ENCODE measurements at regions not wholly inside any gene's neighbourhood (a gene's known extent, or its start where the extent isn't known, plus 50 kb on each side); places are given as distances from the start of the nearest gene placed in this dataset.

DNA sequence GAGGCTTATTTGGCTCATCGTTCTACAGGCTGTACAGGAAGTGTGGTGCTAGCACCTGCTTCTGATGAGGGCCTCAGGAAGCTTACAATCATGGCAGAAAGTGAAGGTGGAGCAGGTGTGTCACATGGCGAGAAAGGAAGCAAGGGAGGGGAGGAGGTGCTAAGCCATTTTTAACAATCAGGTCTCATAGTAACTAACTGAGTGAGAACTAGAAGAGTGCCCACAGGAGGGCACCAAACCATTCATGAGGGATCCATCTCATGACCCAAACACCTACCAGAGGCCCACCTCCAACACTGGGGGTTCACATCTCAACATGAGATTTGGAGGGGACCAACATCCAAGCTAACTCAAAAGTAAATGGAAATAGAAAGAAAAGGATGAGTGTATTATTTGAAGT, 78.1 kb downstream of the CXCL12 start:
- peaks cover 0 to 8% of the 10 kb centered on the region in 2 donors for H3K4me1 ChIP-seq (ENCODE audit: control insufficient read depth in 2 of 2, insufficient read depth in 2 of 2, low read length in 1 of 2)
- no peak overlapping the region for H3K27ac ChIP-seq (ENCODE audit: low read depth in 2 of 2, low read length in 1 of 2)
- H3K27me3 ChIP-seq (ENCODE audit: control insufficient read depth in 1 of 2, insufficient read depth in 2 of 2, low read length in 2 of 2) = no peaks in the 10 kb centered on the region
- H3K36me3 ChIP-seq (ENCODE audit: control insufficient read depth in 2 of 2, insufficient read depth in 2 of 2, low read length in 1 of 2) = no peaks in the 10 kb centered on the region
- 60 to 81% methylated on average over 2 of the region's 2 CpGs for WGBS, 2 donors
- peaks cover 0 to 3% of the 10 kb centered on the region in 2 donors for H3K9me3 ChIP-seq (ENCODE audit: control insufficient read depth in 2 of 2, insufficient read depth in 1 of 2, low read depth in 1 of 2, low read length in 1 of 2)
- H3K4me3 ChIP-seq (ENCODE audit: low read depth in 1 of 2, low read length in 2 of 2) = no peak overlapping the region

DNA sequence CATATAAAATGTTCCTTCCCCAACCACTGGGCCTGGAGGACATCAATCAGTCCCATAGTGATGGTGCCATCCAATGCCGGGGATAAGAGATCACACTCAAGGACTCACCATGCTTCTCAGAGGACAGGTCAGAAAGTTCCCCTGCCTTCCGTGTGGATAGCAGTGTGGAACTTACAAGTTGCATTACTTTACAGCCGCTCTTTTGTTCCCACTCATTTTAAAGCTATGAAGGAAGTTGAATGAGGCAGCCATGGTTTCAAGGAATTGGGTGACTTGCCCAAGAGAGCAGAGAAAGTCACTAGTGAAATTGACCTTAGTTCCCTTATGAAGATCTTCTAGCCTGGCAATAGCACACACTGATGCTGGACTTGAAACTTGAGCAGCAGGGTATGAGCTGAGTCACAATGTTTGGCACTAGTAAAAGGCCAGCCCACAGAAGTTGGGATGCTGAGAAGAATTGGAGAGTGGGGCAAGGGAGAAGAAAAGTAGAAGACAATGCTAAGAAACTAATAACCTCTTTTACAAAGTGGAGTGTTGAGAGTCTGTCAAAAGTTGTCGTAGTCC, 78.7 kb downstream of the CXCL12 start:
- Histone ChIP-seq H3K27ac (ENCODE audit: low read depth in 2 of 2, low read length in 1 of 2) (no peak overlapping the region), H3K4me3 (ENCODE audit: low read depth in 1 of 2, low read length in 2 of 2) (no peak overlapping the region), H3K4me1 (ENCODE audit: control insufficient read depth in 2 of 2, insufficient read depth in 2 of 2, low read length in 1 of 2) (peaks cover 0 to 7% of the 10 kb centered on the region in 2 donors), H3K9me3 (ENCODE audit: control insufficient read depth in 2 of 2, insufficient read depth in 1 of 2, low read depth in 1 of 2, low read length in 1 of 2) (peaks cover 0 to 3% of the 10 kb centered on the region in 2 donors), H3K27me3 (ENCODE audit: control insufficient read depth in 1 of 2, insufficient read depth in 2 of 2, low read length in 2 of 2) (no peaks in the 10 kb centered on the region), H3K36me3 (ENCODE audit: control insufficient read depth in 2 of 2, insufficient read depth in 2 of 2, low read length in 1 of 2) (no peaks in the 10 kb centered on the region)
- 55 to 59% methylated on average over 4 of the region's 4 CpGs for WGBS, 2 donors

DNA sequence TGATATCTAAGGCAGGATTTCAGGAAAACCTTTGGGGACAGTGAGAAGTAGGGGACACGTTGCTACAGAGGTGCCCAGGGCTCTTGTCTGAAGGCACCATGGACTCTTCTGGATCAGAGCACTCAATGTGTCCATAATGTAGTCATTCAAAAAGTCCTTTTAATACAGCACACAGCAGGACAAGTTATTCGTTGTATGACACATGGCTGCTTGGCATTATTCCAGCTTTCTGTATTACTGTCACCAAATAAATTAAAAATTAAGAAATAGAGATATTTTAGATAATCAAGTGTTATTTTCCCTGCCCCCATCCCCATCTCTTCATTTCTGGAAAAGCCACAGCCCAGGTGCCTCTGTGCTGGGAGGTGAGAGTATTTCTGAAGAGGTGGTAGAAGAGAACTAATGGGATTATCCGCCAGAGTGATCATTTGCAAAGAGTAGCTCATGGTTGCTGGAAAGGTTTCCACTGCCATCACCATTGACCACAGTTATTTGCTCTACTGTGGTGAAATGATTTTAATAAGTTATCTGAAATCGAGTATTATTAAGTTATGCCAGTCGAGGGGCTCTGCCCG, 83.0 kb downstream of the CXCL12 start:
- Histone ChIP-seq H3K27me3 (ENCODE audit: control insufficient read depth in 1 of 2, insufficient read depth in 2 of 2, low read length in 2 of 2) (no peaks in the 10 kb centered on the region), H3K27ac (ENCODE audit: low read depth in 2 of 2, low read length in 1 of 2) (no peak overlapping the region), H3K36me3 (ENCODE audit: control insufficient read depth in 2 of 2, insufficient read depth in 2 of 2, low read length in 1 of 2) (no peaks in the 10 kb centered on the region), H3K4me1 (ENCODE audit: control insufficient read depth in 2 of 2, insufficient read depth in 2 of 2, low read length in 1 of 2) (peaks cover 0 to 2% of the 10 kb centered on the region in 2 donors), H3K4me3 (ENCODE audit: low read depth in 1 of 2, low read length in 2 of 2) (no peak overlapping the region), H3K9me3 (ENCODE audit: control insufficient read depth in 2 of 2, insufficient read depth in 1 of 2, low read depth in 1 of 2, low read length in 1 of 2) (peaks cover 0 to 3% of the 10 kb centered on the region in 2 donors)
- 63% methylated on average over 6 of the region's 6 CpGs for WGBS, 2 donors

DNA sequence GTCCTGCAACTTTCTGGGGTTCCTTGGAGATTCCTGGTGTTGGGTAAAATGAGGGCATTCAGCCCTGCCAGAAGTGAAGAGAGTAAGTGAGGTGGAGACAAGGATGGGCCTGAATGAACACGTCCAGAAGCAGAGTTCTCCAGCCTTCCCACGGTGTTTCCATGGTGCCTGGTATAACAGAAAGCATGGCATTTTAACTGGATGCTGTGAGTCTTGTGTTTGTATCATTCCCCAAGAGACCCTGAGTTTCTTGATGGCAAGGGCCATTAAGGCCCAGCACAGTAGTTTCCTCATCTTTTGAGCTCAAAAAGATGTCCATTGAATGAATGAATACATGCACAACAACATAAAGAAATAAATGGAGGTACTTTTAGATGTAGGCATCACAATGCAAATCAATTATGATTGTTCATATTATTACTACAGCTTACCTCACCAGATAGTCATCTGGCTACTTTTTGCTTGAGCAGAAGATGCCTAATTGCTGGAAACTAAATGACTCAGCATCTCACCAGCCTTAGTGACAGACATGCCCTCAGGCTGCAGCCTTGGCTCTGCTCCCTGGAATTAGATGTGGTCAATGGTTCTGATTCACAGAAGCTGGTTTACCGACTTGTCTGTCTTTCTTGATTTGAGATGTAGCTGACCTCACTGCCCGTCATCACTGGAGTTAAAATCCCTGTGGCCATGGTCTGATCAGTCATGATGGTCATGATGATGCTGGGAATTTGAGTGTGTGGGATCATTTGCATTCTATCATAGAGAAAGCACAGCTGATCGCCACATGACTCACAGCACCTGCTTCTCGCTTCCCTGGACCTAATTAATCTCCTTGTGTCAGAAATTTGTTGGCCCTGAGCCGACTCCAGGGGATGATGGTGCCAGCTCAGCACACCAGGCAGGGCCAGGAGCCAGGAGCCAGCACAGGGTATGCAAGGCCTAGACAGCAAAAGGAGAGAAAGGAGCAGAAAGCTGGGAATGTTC, 83.9 kb downstream of the CXCL12 start:
- no peak overlapping the region for H3K4me3 ChIP-seq (ENCODE audit: low read depth in 1 of 2, low read length in 2 of 2)
- no peak overlapping the region for H3K27ac ChIP-seq (ENCODE audit: low read depth in 2 of 2, low read length in 1 of 2)
- peaks cover 0 to 2% of the 10 kb centered on the region in 2 donors for H3K4me1 ChIP-seq (ENCODE audit: control insufficient read depth in 2 of 2, insufficient read depth in 2 of 2, low read length in 1 of 2)
- H3K9me3 ChIP-seq (ENCODE audit: control insufficient read depth in 2 of 2, insufficient read depth in 1 of 2, low read depth in 1 of 2, low read length in 1 of 2) = peaks cover 0 to 3% of the 10 kb centered on the region in 2 donors
- whole genome bisulfite sequencing, 2 donors = 37 to 43% methylated on average over 7 of the region's 7 CpGs
- H3K36me3 ChIP-seq (ENCODE audit: control insufficient read depth in 2 of 2, insufficient read depth in 2 of 2, low read length in 1 of 2) = no peaks in the 10 kb centered on the region
- H3K27me3 ChIP-seq (ENCODE audit: control insufficient read depth in 1 of 2, insufficient read depth in 2 of 2, low read length in 2 of 2) = no peaks in the 10 kb centered on the region

DNA sequence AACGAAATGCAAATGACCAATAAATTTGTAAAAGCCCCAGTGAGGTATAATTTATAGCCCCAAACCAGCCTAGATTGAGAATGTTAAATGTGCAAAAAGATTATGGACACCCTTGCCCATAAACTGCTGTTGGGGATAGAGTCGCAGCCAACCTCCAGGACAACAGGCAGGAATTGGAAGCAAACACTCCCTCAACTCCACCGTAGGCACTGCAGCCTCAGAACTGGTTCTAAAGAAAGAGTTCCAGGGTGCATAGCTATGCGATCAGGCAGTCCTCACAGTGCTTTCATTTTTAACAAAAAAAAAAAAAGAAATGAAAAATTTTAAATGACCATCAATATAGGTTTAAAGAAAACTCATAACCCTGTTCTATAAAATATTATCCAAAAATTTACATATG, 86.2 kb downstream of the CXCL12 start:
- Histone ChIP-seq H3K4me1 (ENCODE audit: control insufficient read depth in 2 of 2, insufficient read depth in 2 of 2, low read length in 1 of 2) (peaks cover 0 to 8% of the 10 kb centered on the region in 2 donors), H3K36me3 (ENCODE audit: control insufficient read depth in 2 of 2, insufficient read depth in 2 of 2, low read length in 1 of 2) (peaks cover 0 to 2% of the 10 kb centered on the region in 2 donors), H3K27ac (ENCODE audit: low read depth in 2 of 2, low read length in 1 of 2) (no peak overlapping the region), H3K4me3 (ENCODE audit: low read depth in 1 of 2, low read length in 2 of 2) (no peak overlapping the region), H3K9me3 (ENCODE audit: control insufficient read depth in 2 of 2, insufficient read depth in 1 of 2, low read depth in 1 of 2, low read length in 1 of 2) (peaks cover 0 to 6% of the 10 kb centered on the region in 2 donors), H3K27me3 (ENCODE audit: control insufficient read depth in 1 of 2, insufficient read depth in 2 of 2, low read length in 2 of 2) (no peaks in the 10 kb centered on the region)
- WGBS, 2 donors = 90 to 91% methylated on average over 4 of the region's 4 CpGs

DNA sequence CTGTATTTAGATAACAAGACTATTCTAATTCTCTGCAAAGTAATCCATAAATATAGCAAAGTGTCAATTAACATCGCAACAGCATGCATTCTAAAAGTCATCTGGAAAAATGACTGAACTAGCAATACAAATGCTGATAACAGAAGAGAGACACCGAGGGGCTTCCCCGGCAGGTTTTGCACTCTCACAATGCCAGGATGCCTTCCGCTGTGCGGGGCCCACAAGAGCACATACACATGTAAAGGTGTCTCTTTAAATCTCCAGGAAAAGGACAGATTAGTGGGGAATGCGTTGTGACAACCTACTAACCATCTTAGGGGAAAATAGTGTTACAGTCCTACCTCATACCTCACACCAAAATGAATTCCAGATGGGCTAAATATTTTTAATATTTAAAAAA, 86.9 kb downstream of the CXCL12 start:
- Histone ChIP-seq H3K36me3 (ENCODE audit: control insufficient read depth in 2 of 2, insufficient read depth in 2 of 2, low read length in 1 of 2) (peaks cover 0 to 2% of the 10 kb centered on the region in 2 donors), H3K27me3 (ENCODE audit: control insufficient read depth in 1 of 2, insufficient read depth in 2 of 2, low read length in 2 of 2) (no peaks in the 10 kb centered on the region), H3K27ac (ENCODE audit: low read depth in 2 of 2, low read length in 1 of 2) (no peak overlapping the region), H3K4me1 (ENCODE audit: control insufficient read depth in 2 of 2, insufficient read depth in 2 of 2, low read length in 1 of 2) (peaks cover 0 to 11% of the 10 kb centered on the region in 2 donors), H3K9me3 (ENCODE audit: control insufficient read depth in 2 of 2, insufficient read depth in 1 of 2, low read depth in 1 of 2, low read length in 1 of 2) (peaks cover 0 to 6% of the 10 kb centered on the region in 2 donors), H3K4me3 (ENCODE audit: low read depth in 1 of 2, low read length in 2 of 2) (no peak overlapping the region)
- WGBS, 2 donors = 82 to 86% methylated on average over 6 of the region's 6 CpGs

DNA sequence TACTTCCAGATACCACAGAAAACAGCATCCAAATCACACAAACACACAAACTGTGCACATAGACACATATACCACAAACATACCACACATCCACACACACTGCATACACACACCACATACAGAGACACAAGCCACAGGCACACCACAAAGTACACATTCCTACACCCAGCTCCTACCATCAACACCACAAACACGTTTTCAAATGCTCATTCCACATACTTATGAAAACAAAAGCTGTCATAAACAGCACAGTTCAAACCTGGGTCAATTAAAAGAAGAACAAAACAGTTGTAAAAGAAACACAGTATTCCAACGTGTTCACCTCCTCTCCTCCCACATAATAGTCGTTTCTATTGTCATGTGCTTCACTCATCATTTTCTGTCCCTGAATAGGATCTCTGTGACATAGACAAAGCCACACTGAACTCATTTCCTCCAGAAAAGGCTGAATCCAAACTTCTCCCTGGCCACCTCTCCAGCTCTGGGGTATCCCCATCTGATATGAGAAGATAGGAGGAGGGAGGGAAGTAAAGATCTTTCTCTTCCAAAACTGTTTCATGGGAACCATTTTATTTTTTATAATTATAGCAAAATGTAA, 89.2 kb downstream of the CXCL12 start:
- 28 to 40% methylated on average over 3 of the region's 3 CpGs for WGBS, 2 donors
- H3K27ac ChIP-seq (ENCODE audit: low read depth in 2 of 2, low read length in 1 of 2) = no peak overlapping the region
- H3K4me1 ChIP-seq (ENCODE audit: control insufficient read depth in 2 of 2, insufficient read depth in 2 of 2, low read length in 1 of 2) = peaks cover 0 to 9% of the 10 kb centered on the region in 2 donors
- no peaks in the 10 kb centered on the region for H3K27me3 ChIP-seq (ENCODE audit: control insufficient read depth in 1 of 2, insufficient read depth in 2 of 2, low read length in 2 of 2)
- no peak overlapping the region for H3K4me3 ChIP-seq (ENCODE audit: low read depth in 1 of 2, low read length in 2 of 2)
- H3K36me3 ChIP-seq (ENCODE audit: control insufficient read depth in 2 of 2, insufficient read depth in 2 of 2, low read length in 1 of 2) = peaks cover 0 to 2% of the 10 kb centered on the region in 2 donors
- peaks cover 0 to 6% of the 10 kb centered on the region in 2 donors for H3K9me3 ChIP-seq (ENCODE audit: control insufficient read depth in 2 of 2, insufficient read depth in 1 of 2, low read depth in 1 of 2, low read length in 1 of 2)

DNA sequence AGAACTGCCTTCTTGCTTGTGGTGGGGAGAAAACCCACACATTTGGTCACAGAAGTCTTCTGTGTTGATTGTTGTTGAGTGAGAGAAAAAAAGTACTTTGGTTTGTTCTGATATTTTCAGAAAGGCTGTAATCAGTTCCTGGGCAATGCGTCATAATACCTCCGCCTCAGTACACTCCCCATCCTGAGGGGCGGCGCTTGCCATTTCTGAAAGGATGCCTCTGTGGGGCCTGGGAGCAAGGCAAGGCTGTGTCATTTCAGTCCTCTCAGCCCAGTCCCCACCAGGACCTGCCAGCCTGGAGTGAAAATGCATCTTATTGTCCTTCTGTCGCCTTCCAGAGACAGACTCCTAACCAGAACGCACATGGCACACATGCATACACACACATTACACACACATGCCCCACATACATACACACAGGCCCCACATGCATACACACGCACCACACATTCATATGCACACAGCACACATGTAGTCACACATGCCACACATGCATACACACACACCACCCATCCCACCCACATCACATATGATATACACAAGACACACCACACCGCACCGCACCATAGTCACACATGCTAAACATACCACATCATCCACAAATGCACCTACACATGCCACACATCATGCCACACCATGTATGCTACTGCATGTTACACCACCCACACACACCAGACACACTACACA, 90.0 kb downstream of the CXCL12 start:
- Histone ChIP-seq H3K36me3 (ENCODE audit: control insufficient read depth in 2 of 2, insufficient read depth in 2 of 2, low read length in 1 of 2) (peaks cover 0 to 2% of the 10 kb centered on the region in 2 donors), H3K27me3 (ENCODE audit: control insufficient read depth in 1 of 2, insufficient read depth in 2 of 2, low read length in 2 of 2) (no peaks in the 10 kb centered on the region), H3K4me3 (ENCODE audit: low read depth in 1 of 2, low read length in 2 of 2) (no peak overlapping the region), H3K27ac (ENCODE audit: low read depth in 2 of 2, low read length in 1 of 2) (peak overlapping the region in 1 of 2 donors; percentile 81), H3K9me3 (ENCODE audit: control insufficient read depth in 2 of 2, insufficient read depth in 1 of 2, low read depth in 1 of 2, low read length in 1 of 2) (peaks cover 0 to 6% of the 10 kb centered on the region in 2 donors), H3K4me1 (ENCODE audit: control insufficient read depth in 2 of 2, insufficient read depth in 2 of 2, low read length in 1 of 2) (peaks cover 0 to 9% of the 10 kb centered on the region in 2 donors)
- WGBS, 2 donors = 95 to 96% methylated on average over 9 of the region's 9 CpGs

DNA sequence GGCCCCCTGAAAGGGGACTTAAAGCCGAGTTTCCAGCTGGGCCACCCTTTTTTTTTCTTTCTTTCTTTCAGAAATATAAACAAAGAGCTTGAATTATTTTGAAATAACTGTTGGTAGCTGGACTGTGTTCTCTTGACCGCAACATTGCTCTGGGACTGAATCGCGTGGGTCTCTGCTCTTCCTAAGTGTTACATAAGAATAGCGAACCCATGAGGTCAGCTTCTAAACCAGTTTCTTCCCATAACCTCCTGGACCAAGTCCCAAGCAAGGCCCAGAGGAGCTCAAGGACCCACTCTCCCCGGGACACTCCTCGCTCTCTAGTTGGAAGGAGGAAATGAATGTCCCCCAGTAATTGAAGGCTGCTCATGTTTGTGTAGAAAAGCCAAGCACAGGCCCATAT, 91.1 kb downstream of the CXCL12 start:
- WGBS, 2 donors = 47 to 61% methylated on average over 7 of the region's 7 CpGs
- H3K27ac ChIP-seq (ENCODE audit: low read depth in 2 of 2, low read length in 1 of 2) = peak overlapping the region; percentile 58 to 81
- peaks cover 0 to 2% of the 10 kb centered on the region in 2 donors for H3K36me3 ChIP-seq (ENCODE audit: control insufficient read depth in 2 of 2, insufficient read depth in 2 of 2, low read length in 1 of 2)
- H3K4me3 ChIP-seq (ENCODE audit: low read depth in 1 of 2, low read length in 2 of 2) = no peak overlapping the region
- peaks cover 0 to 6% of the 10 kb centered on the region in 2 donors for H3K9me3 ChIP-seq (ENCODE audit: control insufficient read depth in 2 of 2, insufficient read depth in 1 of 2, low read depth in 1 of 2, low read length in 1 of 2)
- H3K4me1 ChIP-seq (ENCODE audit: control insufficient read depth in 2 of 2, insufficient read depth in 2 of 2, low read length in 1 of 2) = peaks cover 0 to 9% of the 10 kb centered on the region in 2 donors
- no peaks in the 10 kb centered on the region for H3K27me3 ChIP-seq (ENCODE audit: control insufficient read depth in 1 of 2, insufficient read depth in 2 of 2, low read length in 2 of 2)
